ENCODE measurements at regions not wholly inside any gene's neighbourhood (a gene's known extent, or its start where the extent isn't known, plus 50 kb on each side); places are given as distances from the start of the nearest gene placed in this dataset.

DNA sequence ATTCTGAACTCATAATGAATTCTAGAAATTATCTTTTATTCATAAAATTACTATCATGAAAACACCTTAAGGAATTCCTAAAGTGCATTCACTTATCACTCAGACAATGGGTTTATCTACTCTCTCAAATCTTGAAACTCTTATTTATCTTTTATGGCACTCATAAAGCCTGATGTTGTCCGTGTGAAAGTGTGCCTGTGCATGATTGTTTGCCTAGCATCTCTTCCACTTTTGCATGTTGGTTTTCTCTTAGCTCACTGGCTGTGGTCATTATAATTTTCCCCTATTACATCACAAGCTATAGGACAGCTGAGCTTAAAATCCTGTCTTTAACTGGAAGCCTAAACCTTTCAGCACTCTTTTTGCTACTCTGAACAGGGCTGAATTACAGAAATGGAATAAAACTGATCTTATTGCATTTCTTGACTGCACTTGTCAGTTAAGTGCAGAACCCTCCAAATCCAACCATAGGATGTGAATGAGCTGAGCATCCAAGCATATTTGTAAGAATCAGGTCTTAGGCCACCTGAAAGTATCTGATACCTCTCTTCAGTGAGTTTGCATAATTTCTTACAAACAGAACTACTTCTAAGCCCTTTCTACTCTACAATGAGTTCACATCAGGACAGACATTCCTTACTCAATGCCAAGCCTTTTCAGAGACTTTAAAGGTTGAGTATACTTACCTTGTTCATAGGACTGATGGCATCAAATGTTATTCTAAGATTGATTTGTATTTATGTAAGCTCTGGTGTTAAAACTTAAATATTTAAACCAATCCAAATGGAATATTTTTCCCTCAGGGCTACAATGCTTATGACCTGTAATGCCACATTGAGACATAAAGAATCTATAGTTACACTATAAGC lies 221.2 kb upstream of the KITLG start:
- DNase-seq = no peak

DNA sequence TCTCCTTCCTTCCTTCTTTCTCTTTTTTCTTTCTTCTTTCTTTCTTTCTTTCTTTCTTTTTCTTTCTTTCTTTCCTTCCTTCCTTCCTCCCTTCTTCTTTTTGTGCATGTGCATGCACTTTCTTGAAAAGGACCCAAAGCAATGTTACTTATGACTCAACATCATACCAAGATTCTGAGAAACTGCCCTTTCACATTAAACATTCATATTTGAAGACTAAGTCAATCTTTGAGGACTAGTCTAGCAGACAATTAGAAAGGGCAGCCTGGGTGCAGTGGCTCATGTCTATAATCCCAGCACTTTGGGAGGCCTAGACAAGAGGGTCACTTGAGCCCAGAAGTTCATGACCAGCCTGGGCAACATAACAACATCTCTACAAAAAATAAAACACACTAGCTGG lies 212.8 kb upstream of the KITLG start:
- DNase-seq = no peak

DNA sequence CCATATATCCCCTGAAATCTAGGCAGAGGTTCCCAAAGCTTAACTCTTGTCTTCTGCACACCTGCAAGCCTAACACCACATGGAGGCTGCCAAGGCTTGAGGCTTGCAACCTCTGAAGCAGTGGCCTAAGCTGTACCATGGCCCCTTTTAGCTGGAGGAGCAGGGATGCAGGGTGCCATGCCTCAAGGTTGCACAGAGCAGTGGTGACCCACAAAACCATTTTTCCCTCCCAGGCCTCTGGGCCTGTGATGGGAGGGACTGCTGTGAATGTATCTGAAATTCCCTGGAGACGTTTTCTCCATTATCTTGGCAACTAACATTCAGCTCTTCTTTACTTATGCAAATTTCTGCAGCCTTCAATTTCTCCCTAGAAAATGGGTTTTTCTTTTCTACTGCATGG lies 210.0 kb upstream of the KITLG start:
- DNase-seq = no peak

DNA sequence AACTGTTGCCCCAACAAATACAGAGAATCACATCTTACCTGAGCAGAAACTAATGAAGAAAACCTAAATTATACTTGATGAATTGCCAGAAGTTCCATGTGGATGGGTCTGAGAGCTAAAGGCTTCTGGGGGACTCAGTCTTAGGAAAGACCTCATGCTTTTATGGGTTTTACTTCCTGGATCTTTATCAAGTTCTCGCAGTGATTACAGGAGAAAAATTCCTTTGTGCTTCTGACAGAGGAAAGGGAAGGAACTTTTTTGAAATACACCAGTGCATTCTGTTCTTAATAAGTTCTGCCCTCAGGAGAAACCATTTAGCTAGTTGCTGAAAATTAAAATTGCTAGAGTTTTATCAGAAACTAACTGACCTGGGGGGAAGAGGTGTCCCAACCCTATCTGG lies 203.9 kb upstream of the KITLG start:
- no peak for DNase-seq

DNA sequence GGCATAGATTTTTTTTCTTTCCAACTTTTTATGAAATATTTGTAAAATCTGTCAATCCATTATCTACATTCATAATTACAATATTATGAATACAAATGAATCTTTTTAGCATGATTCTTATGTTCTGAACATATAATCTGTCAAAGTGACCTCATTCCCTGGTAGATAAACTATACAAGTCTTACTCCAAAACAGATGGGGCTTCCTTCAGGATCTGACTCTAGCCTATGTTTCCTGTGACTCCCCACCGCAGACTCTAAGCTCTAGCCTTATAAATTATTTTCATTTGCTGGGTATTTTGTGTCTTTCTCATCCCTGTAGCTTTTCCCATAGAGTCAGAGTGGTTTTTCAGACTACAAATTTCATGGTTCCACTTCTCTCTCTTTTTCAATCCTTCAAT lies 202.1 kb upstream of the KITLG start:
- DNase-seq = no peak

DNA sequence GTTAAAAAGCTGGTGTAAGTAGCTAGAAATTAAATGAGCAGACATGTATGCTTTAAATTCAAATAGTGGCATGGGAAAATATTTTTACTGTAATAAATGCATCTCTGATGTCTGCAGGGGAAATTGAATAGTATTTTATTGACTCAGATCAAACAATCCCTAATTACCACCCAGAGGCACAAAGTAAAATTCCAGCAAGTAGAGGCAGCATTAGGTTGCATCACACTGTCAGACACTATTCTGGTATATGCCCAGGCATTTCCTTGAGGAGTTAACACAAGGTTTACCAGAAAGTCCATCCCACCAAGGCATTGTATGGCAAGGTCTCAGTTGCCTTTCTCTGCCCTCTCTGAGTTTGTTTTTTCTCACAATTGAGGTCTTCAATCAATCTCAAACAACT lies 201.6 kb upstream of the KITLG start:
- no peak for DNase-seq

DNA sequence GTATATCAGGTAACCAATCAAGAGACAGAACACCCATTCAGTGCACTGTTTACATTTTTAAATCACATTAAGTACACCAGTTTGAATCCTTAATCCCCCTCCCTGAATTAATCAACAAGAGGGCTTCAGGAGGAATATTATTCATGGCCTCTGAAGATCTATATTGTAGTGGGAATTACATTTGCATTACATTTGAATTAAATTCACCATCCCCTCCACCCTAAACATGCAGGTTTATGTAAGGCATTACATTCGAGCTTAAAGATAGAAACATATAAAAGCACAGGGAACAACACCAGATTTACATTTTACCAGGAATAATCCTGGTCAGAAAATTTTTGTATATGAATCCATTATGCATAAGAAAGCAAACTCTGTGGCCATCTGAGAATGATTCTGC lies 197.8 kb upstream of the KITLG start:
- no peak for DNase-seq

DNA sequence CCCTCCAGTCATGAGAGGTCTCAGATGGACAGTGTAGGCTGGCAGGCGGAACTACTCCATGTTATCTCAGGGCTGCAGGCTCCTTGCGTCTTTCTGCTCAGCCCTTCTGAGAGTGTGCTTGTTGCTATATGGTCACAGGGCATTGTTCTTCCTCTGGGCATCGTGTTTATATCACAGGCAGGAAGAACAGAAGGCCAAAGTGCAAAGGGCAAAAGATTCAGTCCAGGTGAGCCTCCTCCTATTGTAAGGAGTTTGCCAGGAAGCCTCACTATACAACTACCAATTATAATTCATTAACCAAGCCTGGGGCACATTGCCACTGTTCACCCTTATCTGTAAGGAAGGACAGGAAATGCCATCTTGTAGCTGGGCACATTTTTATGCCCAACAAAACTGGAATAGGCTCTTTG lies 195.5 kb upstream of the KITLG start:
- no peak for DNase-seq

DNA sequence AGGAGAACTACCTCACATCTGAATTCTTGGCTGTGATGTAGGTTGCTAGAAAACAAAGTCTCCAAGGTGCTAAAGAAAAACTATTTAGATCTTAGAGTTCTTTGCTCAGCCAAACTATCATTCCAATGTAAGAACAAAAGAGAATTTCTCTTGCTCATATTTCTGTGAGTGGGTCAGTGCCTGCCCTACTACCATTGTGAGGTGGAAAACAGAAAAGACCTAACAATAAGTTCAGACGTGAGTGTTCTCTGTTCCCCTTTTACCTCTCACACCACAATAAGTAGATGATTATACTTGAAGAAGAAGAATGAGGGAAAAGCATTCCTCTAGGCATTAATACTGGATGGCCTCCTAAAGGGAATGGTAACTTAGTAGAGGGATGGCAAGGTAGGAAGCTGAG lies 187.4 kb upstream of the KITLG start:
- no peak for DNase-seq

DNA sequence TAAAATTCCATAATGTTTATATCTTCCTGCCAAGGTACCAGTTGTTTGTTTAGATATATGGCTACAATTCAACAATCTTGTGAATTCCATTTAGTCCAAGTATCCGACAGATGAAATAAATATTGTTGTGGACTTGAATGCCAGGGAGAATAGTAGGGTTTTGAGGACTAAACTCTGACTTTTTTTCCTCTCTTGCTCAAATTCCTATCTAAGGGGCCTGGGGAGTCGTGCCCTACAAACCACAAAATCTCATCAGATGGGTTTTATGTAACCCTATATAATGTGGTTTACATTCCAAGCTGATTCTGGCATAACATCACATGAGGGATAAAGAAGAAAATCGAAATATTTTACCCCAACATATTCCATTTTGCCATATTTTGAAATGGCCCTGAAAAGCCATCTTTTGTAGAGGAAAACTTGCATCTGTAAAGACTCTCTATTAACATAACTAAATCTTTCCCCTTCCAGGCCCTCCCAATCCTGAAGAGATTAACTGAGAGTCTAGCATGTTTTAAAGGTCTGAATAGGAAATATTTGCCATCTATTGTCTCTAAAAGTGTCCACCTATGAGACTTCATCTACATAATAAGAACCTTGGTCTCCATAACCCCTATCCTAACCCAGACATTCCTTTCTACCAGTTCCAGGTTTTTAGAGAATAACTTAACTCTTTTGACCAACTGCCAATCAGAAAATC lies 184.7 kb upstream of the KITLG start:
- DNase-seq = no peak

DNA sequence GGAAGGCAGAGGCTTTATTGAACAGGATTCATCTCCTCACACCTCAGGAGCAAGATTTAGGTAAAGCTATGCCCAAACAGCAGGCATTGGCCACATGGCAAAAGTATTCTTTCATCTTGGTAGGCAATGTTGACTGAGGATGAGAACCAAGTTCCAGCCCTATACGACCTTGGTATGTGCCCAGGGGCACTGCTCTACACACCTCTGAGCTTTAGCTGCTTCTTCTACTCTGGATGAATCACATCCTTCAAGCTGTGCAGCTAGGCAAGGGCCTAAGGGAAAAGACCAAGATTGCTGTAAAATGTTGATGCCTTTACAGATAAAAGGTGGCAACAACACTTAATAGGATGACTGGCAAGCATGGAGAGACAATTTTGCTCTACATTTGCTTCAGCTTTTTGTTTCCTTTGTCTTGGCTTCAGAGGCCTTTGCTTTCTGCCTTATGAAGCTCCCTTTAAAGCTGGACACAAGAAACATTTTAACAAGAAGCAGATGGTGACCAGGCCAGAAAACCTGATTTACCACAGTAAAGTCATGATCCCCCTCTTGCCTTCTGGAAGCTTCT lies 183.3 kb upstream of the KITLG start:
- DNase-seq = no peak

DNA sequence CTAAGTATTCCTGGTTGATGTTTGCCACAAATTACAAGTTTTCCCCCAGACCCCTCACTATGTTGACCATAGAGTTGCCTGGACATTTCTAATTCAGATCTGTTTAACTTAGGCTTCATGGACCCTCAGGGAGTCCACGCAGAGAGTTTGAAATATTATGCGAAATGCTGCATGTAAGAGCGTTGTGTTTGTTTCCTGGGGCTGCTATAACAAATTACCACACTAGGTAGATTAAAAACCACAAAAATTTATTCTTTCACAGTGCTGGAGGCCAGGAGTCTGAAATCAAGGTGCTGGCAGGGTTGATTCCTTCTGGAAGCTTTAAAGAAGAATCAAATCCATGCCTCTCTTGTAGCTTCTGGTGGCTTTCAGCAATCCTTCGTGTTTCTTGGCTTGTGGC lies 177.9 kb upstream of the KITLG start:
- no peak for DNase-seq

DNA sequence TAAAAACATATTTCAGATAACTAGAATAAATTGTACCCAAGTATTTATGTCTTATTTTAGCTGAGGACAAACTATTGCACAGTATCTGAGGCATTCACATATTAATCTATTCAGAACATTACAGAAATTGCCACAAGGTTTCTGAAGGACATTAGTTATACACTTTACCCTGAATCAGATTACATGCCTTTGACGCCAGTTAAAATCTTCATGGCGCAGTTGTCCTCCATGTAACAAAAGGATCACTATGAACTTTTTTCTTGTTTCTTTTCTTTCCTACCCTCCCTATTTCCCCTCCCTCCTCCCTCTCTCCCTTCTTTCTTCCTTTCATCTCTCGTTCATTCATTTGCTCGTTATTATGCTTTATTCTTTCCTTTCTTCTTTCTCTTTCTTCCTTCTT lies 176.6 kb upstream of the KITLG start:
- no peak for DNase-seq

DNA sequence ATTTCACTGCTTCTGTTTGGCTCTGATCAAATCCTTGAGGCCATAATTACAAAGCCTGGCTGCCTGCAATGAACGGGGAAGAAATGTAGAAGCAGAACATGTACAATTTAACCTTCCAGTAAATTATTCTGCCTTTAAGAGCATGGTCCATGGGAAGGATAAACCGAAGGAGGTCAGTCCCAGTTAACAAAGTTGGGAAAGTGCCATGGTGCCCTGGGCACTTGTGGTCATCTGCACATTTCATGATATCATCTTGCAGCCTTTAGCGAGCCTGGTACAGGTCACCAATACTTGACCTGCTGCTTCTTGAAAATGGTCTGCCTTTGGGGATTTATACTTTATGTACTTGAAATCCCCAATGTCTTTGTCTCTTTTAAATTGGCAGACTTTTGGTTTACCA lies 175.9 kb upstream of the KITLG start:
- no peak for DNase-seq

DNA sequence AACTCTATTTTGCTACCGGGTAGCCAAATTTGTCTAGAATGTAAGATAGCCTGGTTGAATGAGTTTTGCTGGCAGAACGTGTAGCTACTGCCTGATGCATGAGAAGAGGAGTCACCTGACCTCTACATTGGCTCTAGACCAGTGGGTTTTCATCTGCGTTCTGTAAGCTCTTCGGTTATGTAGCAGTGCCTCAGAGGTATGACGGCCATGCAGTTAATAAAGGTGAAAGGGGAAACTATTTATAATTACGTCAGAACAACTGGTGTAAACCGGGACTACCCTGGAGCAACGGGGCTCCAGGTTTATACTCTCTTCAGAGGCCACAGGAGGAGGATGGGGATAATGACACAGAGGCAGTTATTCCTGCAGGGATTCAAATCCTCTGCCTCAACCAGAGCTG lies 173.4 kb upstream of the KITLG start:
- DNase-seq = no peak

DNA sequence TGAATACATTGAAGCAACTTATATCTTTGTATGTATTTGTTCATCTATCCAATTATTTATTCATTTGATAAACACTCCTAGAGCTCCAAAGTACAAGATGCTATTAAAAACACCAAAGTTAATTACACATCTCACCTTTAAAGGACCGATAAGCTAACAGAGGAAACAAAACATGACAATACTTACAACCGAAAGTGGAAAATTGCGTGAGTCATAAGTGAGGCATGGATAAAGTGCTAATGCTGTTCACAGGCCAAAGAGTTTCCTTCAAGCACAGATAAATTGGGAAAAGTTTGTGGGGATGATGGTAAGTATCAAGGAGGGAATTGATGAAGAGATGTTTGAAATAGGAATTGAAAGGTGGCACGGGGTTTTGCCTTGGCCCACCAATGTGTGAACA lies 172.8 kb upstream of the KITLG start:
- peak; percentile 27 for DNase-seq

DNA sequence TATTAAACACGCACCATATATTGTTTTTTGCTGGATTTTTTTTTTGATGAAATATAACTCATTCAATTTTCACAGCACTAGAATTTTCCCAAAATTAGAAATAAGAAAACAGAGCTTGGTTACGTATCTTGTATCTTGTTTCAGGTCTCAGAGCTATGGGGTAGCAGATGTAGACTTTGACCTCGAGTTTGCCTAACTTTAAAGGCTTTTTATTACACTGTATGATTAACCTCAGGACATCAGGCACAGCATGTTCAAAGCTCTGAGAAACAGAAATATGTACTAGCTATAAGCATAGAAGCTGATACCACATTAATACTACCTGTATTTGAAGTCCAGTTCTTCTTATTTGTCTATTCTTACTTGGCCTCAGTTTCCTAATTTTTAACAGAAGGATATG lies 171.9 kb upstream of the KITLG start:
- no peak for DNase-seq

DNA sequence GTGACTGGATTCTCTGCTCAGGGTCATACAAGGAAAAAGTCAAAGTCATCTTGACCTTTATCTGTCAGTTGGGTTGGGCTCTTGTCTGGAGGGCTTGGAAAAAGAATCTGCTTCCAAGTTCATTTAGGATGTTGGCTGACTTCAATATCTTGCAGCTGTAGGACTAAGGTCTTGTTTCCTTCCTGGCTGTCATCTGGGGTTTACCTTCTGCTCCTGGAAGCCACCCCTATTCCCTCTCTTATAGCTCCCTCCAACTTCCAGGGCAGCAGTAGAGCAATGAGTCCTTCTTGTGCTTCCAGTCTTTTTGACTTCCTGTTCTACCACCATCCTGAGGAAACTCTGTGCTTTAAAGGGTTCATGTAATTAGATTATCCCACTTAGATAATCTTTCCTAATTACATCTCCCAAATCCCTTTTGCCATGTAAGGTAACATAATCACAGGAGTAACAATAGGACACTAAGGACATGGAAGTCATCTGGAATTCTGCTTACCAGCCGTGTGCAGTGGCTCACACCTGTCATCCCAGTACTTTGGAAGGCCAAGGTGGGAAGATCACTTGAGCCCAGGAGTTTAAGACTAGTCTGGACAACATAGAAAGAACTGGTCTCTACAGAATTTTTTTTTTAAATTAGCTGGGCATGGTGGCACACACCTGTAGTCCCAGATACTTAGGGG lies 170.7 kb upstream of the KITLG start:
- DNase-seq = no peak

DNA sequence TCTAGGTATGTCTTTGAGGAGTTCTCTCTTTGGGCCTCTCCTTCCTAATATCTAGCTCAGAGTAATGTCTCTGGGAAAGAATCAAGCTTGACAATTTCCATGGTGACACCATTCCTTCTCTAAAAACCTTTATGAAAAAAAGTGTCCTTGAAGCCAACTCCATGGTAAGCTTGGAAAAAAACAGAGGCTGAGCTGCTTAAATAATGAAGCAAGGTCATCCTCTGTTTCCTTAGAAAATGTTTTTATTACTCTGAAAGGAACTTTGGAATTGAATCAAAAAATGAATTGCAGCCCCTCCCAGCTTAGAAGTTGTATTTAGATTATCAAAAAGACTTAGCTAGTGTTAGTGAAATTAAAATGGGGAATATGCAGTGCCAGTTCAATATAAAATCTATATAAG lies 166.1 kb upstream of the KITLG start:
- no peak for DNase-seq

DNA sequence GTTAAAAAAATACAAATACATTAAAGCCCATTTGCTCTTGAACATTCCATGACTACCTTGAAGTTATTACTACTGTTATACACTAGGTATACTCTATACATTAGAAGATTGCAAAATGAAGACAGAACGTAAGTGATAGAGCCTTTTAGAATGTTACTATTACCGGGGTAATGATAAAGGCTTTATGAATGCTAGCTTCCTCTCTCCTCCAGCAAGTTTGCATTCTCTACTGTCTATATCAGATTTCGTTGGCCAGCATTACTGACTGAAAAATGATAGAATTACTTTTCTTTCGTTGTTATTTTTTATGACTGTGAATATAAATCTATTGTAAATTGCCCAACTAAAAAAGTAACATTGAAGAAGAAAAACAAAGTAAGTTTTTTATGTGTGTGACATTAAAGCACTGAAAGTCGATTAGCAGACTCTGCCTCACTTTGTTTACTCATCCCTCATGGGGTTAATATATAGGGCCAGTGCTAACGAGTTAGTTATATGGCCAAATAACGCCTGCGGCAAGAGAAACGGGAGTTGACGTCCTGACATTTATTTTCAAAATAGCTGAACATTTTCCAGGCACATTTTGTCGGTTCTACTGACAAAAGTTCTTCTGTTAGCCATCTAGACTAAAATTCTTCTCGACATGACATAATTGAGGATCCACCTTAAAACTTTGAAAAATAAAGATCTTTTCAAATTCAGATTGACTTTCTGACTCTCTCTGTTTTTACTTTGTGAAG lies 163.8 kb upstream of the KITLG start:
- no peak for DNase-seq

DNA sequence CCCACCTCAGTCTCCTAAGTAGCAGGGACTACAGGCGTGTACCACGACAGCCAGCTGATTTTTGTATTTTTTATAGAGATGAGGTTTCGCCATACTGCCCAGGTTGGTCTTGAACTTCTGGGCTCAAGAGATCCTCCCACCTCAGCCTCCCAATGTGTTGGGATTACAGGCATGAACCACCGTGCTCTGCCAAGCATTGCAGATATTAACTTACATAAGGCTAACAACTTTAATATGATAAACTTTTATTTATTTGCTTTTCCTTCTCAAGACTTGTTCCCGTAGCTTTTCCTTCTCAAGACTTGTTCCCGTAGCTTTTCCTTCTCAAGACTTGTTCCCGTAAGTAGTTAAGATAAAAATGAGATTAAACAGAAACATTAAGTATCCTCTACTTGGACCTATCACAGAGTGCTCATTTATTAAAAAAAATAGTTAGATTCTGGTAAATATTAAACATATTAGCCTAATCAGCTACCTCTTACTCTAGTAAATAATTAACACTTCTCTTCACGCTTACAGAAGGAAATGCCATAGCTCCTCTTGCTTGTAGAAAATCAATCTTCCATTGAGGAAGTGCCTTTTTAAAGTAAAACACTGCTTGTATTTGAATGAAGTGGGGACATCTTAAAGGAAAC lies 157.7 kb upstream of the KITLG start:
- DNase-seq = peak; percentile 43

DNA sequence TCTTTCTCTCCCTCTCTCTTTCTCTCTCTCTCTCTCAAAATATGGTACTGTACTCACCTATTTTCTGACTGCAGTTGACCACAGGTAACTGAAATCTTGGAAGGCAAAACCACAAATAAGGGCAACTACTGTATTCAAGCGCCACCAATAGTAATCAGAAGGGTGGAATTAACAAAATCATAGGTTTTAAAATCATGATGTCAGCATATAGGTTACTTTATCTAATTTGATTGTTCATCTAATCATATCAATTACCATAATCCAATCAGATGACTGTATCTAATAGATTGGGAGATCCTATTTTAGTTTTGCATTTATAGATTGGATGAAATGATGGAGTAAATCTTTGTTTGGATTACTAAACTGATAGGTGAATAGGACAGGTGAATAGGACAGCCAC lies 155.8 kb upstream of the KITLG start:
- no peak for DNase-seq

DNA sequence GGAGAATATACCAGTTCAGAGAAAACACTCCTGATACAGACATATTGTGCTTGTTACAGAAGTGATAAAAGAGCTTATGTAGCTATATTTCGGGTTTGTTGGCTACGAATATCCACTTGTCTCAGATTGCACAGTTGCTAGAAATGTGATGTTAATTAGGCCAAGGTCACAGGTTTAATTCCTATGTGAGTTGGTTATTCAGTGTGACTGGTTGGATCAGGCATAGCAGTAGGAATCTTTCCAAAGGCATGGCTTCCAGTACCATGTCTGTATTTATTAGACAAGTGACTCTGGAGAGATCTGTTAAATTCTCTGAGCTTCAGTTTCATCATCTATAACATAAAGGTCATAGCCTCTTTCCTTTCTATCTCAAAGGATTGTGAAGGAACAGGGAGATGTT lies 152.7 kb upstream of the KITLG start:
- DNase-seq = no peak
